ENCODE measurements at regions not wholly inside any gene's neighbourhood (a gene's known extent, or its start where the extent isn't known, plus 50 kb on each side); places are given as distances from the start of the nearest gene placed in this dataset.

- DNase-seq (ENCODE audit: low spot score) (no peak), ATAC-seq (ENCODE audit: low FRiP score) (no peak)
- no peak for TF ChIP-seq CTCF (IDR thresholded peaks at IDR 0.05)
These were observed 1144.1 kb downstream of the GATA3 start for GRCh38 chr10:9198611-9199010.

- no peak for ATAC-seq (ENCODE audit: low FRiP score)
- no peak for TF ChIP-seq CTCF (IDR thresholded peaks at IDR 0.05)
- DNase-seq (ENCODE audit: low spot score): no peak
These were observed 1151.1 kb downstream of the GATA3 start for GRCh38 chr10:9205558-9205957.

- ATAC-seq (ENCODE audit: low FRiP score): no peak
- peak in 1 of 3 donors; percentile 78 for TF ChIP-seq CTCF (IDR thresholded peaks at IDR 0.05)
- DNase-seq (ENCODE audit: low spot score): peak; percentile 44
These were observed 1154.8 kb downstream of the GATA3 start for GRCh38 chr10:9209105-9209798.

GRCh38 chr10:9211228-9211627, 1156.7 kb downstream of the GATA3 start:
- DNase-seq (ENCODE audit: low spot score): no peak
- no peak for ATAC-seq (ENCODE audit: low FRiP score)
- TF ChIP-seq CTCF (IDR thresholded peaks at IDR 0.05): no peak

GRCh38 chr10:9214618-9215017, 1160.1 kb downstream of the GATA3 start:
- no peak for DNase-seq (ENCODE audit: low spot score)

GRCh38 chr10:9215121-9215520, 1160.6 kb downstream of the GATA3 start:
- ATAC-seq (ENCODE audit: low FRiP score) (no peak), DNase-seq (ENCODE audit: low spot score) (no peak)
- TF ChIP-seq CTCF (IDR thresholded peaks at IDR 0.05): no peak

More at GRCh38 chr10:9214618-9215017, 1160.1 kb downstream of the GATA3 start:
- ATAC-seq (ENCODE audit: low FRiP score): no peak
- no peak for TF ChIP-seq CTCF (IDR thresholded peaks at IDR 0.05)

GRCh38 chr10:9219860-9220259, 1165.4 kb downstream of the GATA3 start:
- no peak for TF ChIP-seq CTCF (IDR thresholded peaks at IDR 0.05)
- no peak for ATAC-seq (ENCODE audit: low FRiP score)

More at GRCh38 chr10:9219860-9220259, 1165.4 kb downstream of the GATA3 start:
- DNase-seq (ENCODE audit: low spot score): no peak
